ENCODE measurements at regions not wholly inside any gene's neighbourhood (a gene's known extent, or its start where the extent isn't known, plus 50 kb on each side); places are given as distances from the start of the nearest gene placed in this dataset.
"Not testable (repeated sequence)": the region's sequence is repeated elsewhere in the genome, so short reads cannot be mapped to it uniquely, and the experiment has no call there.

DNA sequence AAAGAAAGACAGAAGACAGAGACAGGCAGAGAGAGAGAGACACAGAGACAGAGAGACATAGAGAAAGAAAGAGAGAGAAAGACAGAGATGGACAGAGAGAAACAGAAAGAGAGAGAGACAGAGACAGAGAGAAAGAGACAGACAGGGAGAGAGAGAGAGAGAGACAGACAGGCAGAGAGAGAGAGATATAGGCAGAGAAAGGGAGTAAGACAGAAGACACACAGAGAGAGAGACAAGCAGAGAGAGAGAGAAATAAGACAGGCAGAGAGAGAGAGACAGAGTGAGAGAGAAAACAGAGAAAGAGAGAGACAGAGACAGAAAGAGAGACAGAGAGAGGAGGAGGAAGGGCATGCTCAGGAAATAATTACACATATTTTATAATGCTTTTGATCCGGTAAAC is 758.3 kb upstream of the DEFB115 start:
- peaks cover 0 to 56% (median 15%) of the 10 kb centered on the region in 7 donors for H3K27me3 ChIP-seq
- peaks cover 0 to 6% (median 0%) of the 10 kb centered on the region in 9 donors for H3K4me1 ChIP-seq
- TF ChIP-seq, protein P1, sequence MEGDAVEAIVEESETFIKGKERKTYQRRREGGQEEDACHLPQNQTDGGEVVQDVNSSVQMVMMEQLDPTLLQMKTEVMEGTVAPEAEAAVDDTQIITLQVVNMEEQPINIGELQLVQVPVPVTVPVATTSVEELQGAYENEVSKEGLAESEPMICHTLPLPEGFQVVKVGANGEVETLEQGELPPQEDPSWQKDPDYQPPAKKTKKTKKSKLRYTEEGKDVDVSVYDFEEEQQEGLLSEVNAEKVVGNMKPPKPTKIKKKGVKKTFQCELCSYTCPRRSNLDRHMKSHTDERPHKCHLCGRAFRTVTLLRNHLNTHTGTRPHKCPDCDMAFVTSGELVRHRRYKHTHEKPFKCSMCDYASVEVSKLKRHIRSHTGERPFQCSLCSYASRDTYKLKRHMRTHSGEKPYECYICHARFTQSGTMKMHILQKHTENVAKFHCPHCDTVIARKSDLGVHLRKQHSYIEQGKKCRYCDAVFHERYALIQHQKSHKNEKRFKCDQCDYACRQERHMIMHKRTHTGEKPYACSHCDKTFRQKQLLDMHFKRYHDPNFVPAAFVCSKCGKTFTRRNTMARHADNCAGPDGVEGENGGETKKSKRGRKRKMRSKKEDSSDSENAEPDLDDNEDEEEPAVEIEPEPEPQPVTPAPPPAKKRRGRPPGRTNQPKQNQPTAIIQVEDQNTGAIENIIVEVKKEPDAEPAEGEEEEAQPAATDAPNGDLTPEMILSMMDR (IDR thresholded peaks at IDR 0.05): no peak
- H3K27ac ChIP-seq: no peak overlapping the region
- no peaks in the 10 kb centered on the region for H3K36me3 ChIP-seq
- intact Hi-C loops (cut with DNase I): no loop called here
- H3K9me3 ChIP-seq: peaks cover 0 to 6% (median 0%) of the 10 kb centered on the region in 11 donors
- 29 to 30% methylated on average over 1 of the region's 1 CpG for WGBS, 2 donors
- DNase-seq (no peak), ATAC-seq (no peak)
- no peak overlapping the region for H3K4me3 ChIP-seq

DNA sequence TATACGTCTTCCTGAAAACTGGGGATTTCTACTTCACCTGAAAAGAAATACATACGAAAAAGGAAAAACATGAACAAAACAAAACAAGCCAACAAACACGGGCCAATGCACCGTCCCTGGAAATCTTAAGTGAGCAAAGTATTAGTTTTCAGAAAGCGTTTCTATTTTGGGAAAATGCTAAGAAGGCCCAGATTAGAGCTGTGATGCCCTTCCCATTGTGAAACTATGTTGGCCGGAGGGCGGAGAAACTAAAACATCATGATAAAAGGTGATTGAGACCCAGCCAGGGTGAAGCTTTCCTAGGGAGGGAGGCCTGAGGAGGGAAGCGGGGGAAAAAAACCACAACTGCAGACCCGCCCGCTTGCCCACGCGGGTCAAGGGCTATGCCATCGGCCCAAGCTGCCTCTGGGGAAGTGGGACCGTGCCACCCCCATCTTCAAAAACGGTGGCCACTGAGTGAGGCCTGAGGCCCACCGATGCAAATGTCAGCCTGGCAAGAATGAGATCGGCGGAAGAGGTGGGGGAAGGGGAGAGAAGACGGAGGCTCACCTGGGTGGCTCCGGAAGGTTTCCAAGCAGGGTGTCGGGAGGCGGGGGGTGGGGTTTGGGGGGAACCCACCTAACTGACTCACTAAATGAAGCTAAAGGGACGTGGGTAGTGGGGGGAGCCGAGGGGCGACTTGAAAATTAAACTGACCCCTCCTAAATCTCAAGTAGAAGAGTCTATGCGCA is 757.6 kb upstream of the DEFB115 start:
- H3K9me3 ChIP-seq; intact Hi-C loops (cut with DNase I); H3K36me3 ChIP-seq; DNase-seq; H3K4me3 ChIP-seq; H3K27ac ChIP-seq; H3K4me1 ChIP-seq; ATAC-seq: not testable (repeated sequence)
- 15 to 22% methylated on average over 22 to 26 of the region's 26 CpGs for WGBS, 2 donors
- peaks cover 0 to 59% (median 15%) of the 10 kb centered on the region in 7 donors for H3K27me3 ChIP-seq

DNA sequence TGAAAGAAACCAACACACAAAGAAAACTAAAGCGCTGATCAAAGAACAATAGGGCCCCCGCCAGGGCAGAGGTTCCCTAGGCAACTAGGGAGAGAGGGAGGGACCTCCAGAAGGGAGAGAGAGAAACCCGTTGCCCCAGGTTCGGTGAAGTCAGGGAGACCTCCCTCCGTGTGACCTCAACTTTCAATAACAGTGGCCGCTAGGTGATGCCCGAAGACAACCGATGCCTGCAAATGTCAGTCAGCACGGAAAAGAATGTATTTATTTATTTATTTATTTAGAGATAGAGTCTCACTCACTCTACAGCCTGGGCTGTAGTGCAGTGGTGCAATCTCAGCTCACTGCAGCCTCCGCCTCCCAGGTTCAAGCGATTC is 757.0 kb upstream of the DEFB115 start:
- H3K27ac ChIP-seq; H3K4me3 ChIP-seq; H3K4me1 ChIP-seq; intact Hi-C loops (cut with DNase I); H3K9me3 ChIP-seq; H3K36me3 ChIP-seq; ATAC-seq: not testable (repeated sequence)
- WGBS, 2 donors: 7 to 16% methylated on average over 11 of the region's 11 CpGs
- H3K27me3 ChIP-seq: peaks cover 0 to 56% (median 15%) of the 10 kb centered on the region in 7 donors
- TF ChIP-seq, protein P1 (IDR thresholded peaks at IDR 0.05): peak; percentile 26 to 70 (median 51)
- peak; percentile 27 to 29 for DNase-seq

DNA sequence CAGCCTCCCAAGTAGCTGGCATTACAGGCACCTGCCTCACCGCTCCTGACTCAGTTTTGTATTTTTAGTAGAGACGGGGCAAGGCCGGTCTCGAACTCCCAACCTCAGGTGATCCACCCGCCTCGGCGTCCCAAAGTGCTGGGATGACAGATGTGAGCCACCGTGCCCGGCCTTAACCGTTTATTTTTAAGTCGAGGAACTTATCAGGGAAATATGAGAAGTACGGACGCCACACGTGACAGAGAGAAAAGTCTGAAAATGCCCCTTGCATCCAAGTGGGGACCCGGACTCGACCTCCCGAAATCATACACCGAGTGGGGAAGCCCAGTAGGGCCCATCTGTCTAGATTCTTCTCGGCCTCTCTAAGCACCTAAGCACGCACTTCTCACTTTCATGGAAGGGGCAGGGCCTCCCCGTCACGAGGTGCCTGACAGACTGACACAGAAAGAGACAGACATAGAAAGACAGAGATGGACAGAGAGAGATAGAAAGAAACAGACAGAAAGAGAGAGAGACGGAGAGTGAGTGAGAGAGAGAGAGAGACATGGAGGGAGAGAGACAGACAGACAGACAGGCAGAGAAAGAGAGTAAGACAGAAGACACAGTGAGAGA is 756.5 kb upstream of the DEFB115 start:
- peaks cover 0 to 54% (median 15%) of the 10 kb centered on the region in 7 donors for H3K27me3 ChIP-seq
- WGBS, 2 donors: 63 to 72% methylated on average over 23 of the region's 23 CpGs
- no peak overlapping the region for H3K27ac ChIP-seq
- H3K4me3 ChIP-seq: no peak overlapping the region
- intact Hi-C loops (cut with DNase I): no loop called here
- no peaks in the 10 kb centered on the region for H3K9me3 ChIP-seq
- H3K4me1 ChIP-seq: peaks cover 0 to 6% (median 0%) of the 10 kb centered on the region in 9 donors
- ATAC-seq (no peak), DNase-seq (no peak)
- no peaks in the 10 kb centered on the region for H3K36me3 ChIP-seq
- TF ChIP-seq, protein P1 (IDR thresholded peaks at IDR 0.05): peak in 1 of 9 donors; percentile 0

DNA sequence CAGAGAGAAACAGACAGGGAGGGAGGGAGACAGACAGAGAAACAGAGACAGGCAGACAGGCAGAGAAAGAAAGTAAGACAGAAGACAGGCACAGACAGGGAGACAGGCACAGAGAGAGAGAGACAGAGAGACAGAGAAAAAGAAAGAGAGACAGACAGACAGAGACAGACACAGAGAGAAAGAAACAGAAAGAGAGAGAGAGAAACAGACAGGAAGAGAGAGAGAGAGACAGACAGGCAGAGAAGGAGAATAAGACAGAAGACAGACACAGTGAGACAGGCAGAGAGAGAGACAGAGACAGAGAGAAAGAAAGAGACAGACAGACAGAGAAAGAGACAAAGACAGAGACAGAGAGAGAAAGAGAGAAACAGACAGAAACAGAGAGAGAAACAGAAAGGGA is 754.8 kb upstream of the DEFB115 start:
- H3K4me3 ChIP-seq: no peak overlapping the region
- intact Hi-C loops (cut with DNase I): no loop called here
- ATAC-seq (no peak), DNase-seq (no peak)
- peaks cover 0 to 46% (median 15%) of the 10 kb centered on the region in 7 donors for H3K27me3 ChIP-seq
- H3K36me3 ChIP-seq: no peaks in the 10 kb centered on the region
- peaks cover 0 to 4% (median 0%) of the 10 kb centered on the region in 11 donors for H3K9me3 ChIP-seq
- TF ChIP-seq, protein P1 (IDR thresholded peaks at IDR 0.05): no peak
- H3K27ac ChIP-seq: no peak overlapping the region
- peaks cover 0 to 6% (median 0%) of the 10 kb centered on the region in 9 donors for H3K4me1 ChIP-seq

DNA sequence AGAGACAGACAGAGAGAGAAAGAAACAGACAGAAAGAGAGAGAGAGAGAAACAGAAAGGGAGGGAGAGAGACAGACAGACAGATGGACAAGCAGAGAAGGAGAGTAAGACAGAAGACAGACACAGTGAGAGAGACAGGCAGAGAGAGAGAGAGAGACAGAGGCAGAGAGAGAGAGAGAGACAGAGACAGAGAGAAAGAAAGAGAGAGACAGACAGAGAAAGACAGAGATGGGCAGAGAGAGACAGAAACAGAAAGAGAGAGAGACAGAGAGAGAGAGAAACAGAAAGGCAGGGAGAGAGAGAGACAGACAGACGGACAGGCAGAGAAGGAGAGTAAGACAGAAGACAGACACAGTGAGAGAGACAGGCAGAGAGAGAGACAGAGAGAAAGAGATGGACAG is 754.3 kb upstream of the DEFB115 start:
- WGBS, 2 donors: 35 to 55% methylated on average over 1 of the region's 1 CpG
- intact Hi-C loops (cut with DNase I); DNase-seq; H3K9me3 ChIP-seq; H3K27ac ChIP-seq; H3K4me1 ChIP-seq; H3K36me3 ChIP-seq; H3K4me3 ChIP-seq; ATAC-seq: not testable (repeated sequence)
- peaks cover 0 to 45% (median 15%) of the 10 kb centered on the region in 7 donors for H3K27me3 ChIP-seq

All from heart right ventricle (tissue), 16 donors.